ENCODE measurements at regions not wholly inside any gene's neighbourhood (a gene's known extent, or its start where the extent isn't known, plus 50 kb on each side); places are given as distances from the start of the nearest gene placed in this dataset.

DNA sequence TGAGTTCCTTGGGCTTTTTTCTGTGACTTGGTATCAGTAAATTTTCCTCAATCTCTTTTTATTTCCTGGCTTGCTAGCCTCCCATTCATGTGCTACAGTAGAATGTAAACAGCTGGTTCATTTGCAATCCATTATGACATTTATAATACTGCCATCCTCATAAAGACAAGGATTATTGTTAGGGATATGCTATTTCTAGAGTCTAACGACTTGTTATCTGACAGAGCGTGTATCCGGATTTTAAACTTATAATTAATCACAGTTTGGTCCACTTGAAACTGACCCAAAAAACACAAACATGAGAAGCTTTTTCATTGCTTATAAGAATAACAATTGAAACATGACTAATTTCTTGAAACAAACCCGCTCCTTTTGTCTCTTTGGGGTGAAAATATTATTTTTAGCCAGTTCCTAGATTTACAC, 585.8 kb downstream of the TLE4 start:
- Histone ChIP-seq H3K27me3 (no peaks in the 10 kb centered on the region), H3K9me3 (no peaks in the 10 kb centered on the region), H3K36me3 (replicated peaks in 1 of 2; ENCODE audit: insufficient read depth in 1 of 2, low read depth in 2 of 2) (no peaks in the 10 kb centered on the region), H3K27ac (no peak overlapping the region), H3K4me1 (peaks cover 12% of the 10 kb centered on the region), H3K4me3 (no peak overlapping the region)
- WGBS, 2 donors, result 19 to 29% methylated on average over 4 of the region's 4 CpGs
- no peak for DNase-seq
- no peak for ATAC-seq
- intact Hi-C loops (cut with DNase I), result no loop called here
- TF ChIP-seq POLR2A (IDR thresholded peaks at IDR 0.05), result no peak
- TF ChIP-seq, protein P1, sequence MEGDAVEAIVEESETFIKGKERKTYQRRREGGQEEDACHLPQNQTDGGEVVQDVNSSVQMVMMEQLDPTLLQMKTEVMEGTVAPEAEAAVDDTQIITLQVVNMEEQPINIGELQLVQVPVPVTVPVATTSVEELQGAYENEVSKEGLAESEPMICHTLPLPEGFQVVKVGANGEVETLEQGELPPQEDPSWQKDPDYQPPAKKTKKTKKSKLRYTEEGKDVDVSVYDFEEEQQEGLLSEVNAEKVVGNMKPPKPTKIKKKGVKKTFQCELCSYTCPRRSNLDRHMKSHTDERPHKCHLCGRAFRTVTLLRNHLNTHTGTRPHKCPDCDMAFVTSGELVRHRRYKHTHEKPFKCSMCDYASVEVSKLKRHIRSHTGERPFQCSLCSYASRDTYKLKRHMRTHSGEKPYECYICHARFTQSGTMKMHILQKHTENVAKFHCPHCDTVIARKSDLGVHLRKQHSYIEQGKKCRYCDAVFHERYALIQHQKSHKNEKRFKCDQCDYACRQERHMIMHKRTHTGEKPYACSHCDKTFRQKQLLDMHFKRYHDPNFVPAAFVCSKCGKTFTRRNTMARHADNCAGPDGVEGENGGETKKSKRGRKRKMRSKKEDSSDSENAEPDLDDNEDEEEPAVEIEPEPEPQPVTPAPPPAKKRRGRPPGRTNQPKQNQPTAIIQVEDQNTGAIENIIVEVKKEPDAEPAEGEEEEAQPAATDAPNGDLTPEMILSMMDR (IDR thresholded peaks at IDR 0.05), result no peak

DNA sequence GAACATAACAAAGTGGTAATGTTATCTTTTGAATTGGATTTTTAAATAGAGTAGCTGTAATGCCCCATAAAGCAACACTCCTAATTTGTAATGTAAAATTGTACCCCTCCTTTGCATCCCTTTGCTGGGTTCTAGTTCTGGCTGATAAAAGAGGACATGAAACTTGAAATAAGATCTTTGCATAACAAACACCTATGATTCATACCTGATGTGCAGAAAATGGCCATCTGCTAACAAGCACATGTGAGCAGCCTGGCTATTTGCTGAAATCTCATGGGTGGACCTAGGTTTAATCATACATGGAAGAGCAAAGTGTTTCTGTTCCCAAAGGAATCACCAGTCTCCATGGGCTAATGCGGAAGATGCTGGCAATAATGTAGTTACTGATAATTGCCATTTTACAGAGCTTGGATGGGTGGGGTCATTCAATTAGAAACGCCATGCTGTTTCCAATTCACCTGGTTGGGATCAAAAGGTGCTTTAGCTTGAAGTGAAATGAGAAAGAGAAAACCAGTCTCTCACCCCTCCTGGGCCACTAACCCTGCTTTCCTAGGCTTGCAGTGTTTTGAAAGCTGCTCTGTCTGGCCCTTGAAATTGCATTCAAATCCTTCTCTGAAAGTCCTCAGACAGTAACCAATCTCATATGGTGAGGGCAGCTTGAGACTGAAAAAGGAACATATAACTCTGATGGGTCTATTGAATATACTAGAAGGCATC, 585.1 kb downstream of the TLE4 start:
- DNase-seq (no peak), ATAC-seq (no peak)
- intact Hi-C loops (cut with DNase I), result no loop called here
- H3K4me3 ChIP-seq, result no peak overlapping the region
- H3K36me3 ChIP-seq (replicated peaks in 1 of 2; ENCODE audit: insufficient read depth in 1 of 2, low read depth in 2 of 2), result no peaks in the 10 kb centered on the region
- no peaks in the 10 kb centered on the region for H3K27me3 ChIP-seq
- WGBS, 2 donors, result 82 to 85% methylated on average over 2 of the region's 2 CpGs
- peaks cover 12% of the 10 kb centered on the region for H3K4me1 ChIP-seq
- TF ChIP-seq, protein P1 (IDR thresholded peaks at IDR 0.05), result no peak
- TF ChIP-seq POLR2A (IDR thresholded peaks at IDR 0.05), result no peak
- no peaks in the 10 kb centered on the region for H3K9me3 ChIP-seq
- H3K27ac ChIP-seq, result no peak overlapping the region

DNA sequence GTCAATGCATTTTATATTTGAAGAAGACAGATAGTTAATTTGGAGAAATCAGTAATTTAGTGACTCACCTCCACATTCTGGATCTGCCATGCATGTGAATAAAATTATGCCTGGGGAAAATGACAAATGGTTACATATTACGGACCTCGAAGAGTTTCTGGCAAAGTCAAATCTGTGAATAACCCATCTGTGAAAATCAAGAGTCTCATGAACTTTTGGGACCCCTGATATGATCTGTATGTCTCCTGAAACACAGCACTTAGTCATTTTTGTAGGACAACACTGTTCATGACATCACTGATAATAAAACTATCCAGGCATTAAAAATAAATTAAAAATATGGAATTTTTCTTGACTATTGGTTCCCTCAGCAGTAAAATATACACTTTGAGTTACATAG, 584.5 kb downstream of the TLE4 start:
- H3K27me3 ChIP-seq, result no peaks in the 10 kb centered on the region
- DNase-seq (no peak), ATAC-seq (no peak)
- no peak for TF ChIP-seq POLR2A (IDR thresholded peaks at IDR 0.05)
- TF ChIP-seq, protein P1 (IDR thresholded peaks at IDR 0.05), result no peak
- no peaks in the 10 kb centered on the region for H3K9me3 ChIP-seq
- no peak overlapping the region for H3K4me3 ChIP-seq
- WGBS, 2 donors, result 57 to 66% methylated on average over 2 of the region's 2 CpGs
- no peaks in the 10 kb centered on the region for H3K36me3 ChIP-seq (replicated peaks in 1 of 2; ENCODE audit: insufficient read depth in 1 of 2, low read depth in 2 of 2)
- intact Hi-C loops (cut with DNase I), result no loop called here
- no peak overlapping the region for H3K27ac ChIP-seq
- peaks cover 12% of the 10 kb centered on the region for H3K4me1 ChIP-seq

DNA sequence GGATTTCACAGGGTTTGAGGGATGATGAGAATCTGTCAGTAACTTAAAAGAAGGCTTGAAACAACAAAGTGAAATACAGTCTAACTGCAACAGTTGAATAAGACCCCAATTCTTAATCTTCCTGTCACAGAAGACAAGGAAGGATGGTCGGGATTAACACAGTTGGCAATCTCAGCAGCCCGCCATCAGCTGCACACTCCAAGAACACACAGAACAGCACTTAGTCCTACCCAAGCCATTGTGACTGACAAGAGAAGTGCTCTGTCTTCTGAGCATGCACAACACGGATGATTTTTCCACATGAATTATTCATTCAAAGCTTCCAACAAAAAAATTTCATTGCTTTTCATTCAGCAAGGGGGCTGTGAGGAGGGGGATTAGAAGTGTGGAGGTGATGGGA, 576.1 kb downstream of the TLE4 start:
- Histone ChIP-seq H3K27me3 (no peaks in the 10 kb centered on the region), H3K9me3 (no peaks in the 10 kb centered on the region), H3K36me3 (replicated peaks in 1 of 2; ENCODE audit: insufficient read depth in 1 of 2, low read depth in 2 of 2) (no peaks in the 10 kb centered on the region), H3K4me3 (no peak overlapping the region), H3K4me1 (no peaks in the 10 kb centered on the region), H3K27ac (no peak overlapping the region)
- intact Hi-C loops (cut with DNase I), result no loop called here
- no peak for DNase-seq
- no peak for ATAC-seq
- 52 to 57% methylated on average over 3 of the region's 3 CpGs for WGBS, 2 donors
- TF ChIP-seq, protein P1 (IDR thresholded peaks at IDR 0.05), result no peak
- no peak for TF ChIP-seq POLR2A (IDR thresholded peaks at IDR 0.05)

DNA sequence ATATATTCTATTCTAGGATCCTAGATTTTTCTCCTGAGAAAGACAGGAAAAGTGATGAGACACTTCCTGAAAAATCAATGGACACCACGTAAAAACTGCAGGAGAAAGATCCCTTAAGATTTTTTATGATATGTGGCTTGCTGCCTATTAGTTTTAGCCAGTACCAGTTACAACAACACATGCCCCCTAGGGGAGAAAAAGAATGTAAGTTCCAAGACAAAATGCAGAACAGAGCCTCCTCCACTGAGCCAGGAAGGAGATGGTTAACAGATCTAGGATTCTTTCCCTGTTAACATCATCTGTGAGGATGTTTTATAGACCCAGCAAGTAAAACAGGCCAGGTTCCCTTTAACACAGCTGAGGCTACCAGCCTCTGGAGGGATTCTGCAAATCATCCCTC, 574.7 kb downstream of the TLE4 start:
- no peak for ATAC-seq
- WGBS, 2 donors, result 10 to 20% methylated on average over 1 of the region's 1 CpG
- H3K27me3 ChIP-seq, result no peaks in the 10 kb centered on the region

More for the DNA sequence above, 574.7 kb downstream of the TLE4 start:
- no peaks in the 10 kb centered on the region for H3K36me3 ChIP-seq (replicated peaks in 1 of 2; ENCODE audit: insufficient read depth in 1 of 2, low read depth in 2 of 2)
- no peak for DNase-seq
- no peak overlapping the region for H3K4me3 ChIP-seq
- no peak overlapping the region for H3K27ac ChIP-seq
- intact Hi-C loops (cut with DNase I), result no loop called here
- TF ChIP-seq, protein P1 (IDR thresholded peaks at IDR 0.05), result no peak
- TF ChIP-seq POLR2A (IDR thresholded peaks at IDR 0.05), result no peak
- no peaks in the 10 kb centered on the region for H3K9me3 ChIP-seq
- no peaks in the 10 kb centered on the region for H3K4me1 ChIP-seq

Data from body of pancreas (tissue), 4 donors.